GM18508 (cell line): ENCODE measurements at regions not wholly inside any gene's neighbourhood (a gene's known extent, or its start where the extent isn't known, plus 50 kb on each side); places are given as distances from the start of the nearest gene placed in this dataset.

Experiments
- ATAC-seq: cut with Tn5 transposase; IDR thresholded peaks from one replicate; pipeline ENCODE4 v1.9.1; 2021; ENCODE audit warnings: moderate number of reproducible peaks; ENCODE audit not compliant: insufficient read depth, unreplicated experiment

DNA sequence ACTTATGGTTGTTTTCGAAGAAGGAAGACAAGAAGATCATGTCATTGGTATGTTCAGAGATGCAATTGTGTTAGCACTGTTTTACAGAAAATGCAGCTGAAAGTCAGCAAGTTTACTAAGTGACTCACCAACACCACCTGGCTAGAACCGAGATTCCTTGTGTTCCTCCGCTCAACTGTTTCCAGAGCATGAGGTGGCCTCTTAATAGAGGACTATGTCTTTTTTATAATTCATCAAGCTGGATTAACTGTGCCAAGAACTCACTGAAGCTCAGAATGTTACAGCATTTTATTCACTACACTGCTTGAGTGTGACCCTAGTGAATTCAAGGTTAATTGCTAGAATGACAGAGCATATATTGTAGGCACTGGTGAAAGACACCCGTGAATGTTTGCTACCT is 1573.5 kb upstream of the TENM3 start:
- no peak for ATAC-seq

DNA sequence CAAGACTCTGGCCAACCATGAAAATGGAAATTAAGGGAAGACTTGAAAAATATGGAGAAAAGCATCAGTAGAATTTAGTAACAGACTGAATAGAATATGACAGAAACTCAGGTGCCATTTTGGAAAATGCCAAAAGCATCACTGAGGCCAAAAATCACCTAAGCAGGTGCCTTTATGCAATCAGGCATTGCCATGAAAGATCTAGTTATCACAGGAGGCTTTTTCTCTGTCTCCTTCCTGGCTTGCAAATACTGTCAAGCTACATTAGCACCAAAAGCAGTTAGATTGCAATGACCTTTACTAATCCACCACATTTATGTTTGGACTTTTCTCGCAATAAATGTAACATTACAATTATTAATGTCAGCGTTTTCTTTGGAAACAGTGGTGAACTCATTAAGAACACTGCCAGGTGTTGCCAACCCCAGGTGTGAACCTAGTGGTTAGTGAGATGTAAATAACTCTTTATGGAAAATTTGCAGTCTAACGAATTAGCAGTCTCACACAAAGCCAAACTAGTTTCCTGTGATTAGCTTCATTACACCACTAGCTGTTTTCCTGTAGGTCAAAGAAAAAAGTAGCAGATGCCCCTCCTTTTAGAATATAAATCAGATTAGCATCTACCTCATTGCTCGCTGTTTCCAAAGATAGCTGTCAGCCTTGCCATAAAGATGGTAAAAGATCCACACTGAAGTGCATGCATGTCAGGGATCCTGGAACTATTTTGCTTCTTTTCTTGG is 1568.4 kb upstream of the TENM3 start:
- no peak for ATAC-seq

DNA sequence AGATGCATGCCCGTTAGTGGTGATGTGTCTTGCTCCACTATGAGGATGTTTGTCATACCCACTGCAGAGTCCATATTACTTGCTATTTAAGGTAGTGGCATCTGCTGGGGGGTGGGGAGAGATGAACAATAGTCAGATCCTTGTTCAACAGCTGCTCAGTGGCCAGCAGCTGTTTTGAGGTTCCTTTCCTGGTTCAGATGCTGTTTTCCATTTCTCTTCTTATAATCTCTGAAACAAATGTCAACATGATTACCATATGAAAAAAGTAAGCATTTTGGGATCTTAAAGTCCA is 1567.9 kb upstream of the TENM3 start:
- ATAC-seq, result no peak

DNA sequence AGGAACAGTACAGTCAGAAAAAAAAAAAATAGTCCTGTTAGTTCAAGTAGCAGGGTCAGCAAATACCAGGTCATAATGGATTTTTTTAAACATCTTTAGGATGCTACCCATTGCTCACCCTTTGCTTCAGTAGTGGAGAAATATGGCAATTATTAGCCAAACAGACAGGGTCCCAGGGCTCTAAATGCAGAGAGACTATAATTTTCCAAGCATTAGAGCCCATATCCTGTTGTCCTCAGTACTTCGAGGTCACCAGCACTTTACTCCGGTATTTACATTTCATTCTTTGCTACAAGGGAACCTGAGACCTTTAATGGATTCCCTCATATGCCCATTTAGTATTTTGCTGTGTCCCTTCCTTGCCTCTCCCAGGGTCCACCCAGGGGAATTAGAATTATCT is 1562.9 kb upstream of the TENM3 start:
- no peak for ATAC-seq

DNA sequence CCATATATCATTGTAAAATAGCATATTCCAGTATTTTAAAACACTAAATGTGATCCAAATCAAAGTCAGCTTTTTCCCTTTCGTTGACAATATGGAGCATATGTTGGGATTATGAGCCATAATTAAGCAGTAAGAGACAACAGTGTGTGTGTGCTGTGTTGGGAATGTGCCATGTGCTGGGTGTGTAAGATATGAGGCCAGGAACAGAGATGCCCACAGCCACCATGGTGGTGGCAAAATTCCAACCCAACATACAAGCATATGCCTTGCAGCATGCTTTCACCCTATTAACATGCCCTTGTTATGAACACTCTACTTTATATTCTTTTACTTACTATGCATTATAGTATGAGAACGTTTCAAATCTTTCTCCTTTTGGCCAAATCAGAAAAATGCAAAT is 1560.4 kb upstream of the TENM3 start:
- ATAC-seq, result no peak

DNA sequence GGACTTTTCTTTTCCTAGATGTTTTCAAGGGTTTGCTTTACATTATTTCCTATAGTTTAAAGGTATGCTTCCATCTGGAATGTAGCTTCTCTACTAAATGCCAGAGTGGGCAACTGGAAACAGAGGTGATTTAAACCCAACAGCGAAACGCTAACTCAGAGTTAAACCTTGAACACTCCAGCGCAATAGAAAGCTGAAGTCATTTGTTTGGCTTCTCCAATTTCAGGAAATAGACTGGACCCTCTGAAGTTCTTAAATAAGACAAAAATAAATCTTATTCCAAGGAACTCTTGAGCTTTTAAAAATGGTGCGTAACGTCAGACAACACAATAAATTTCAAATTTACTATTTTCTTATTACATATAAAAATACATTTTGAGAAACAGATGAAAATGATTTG is 1560.0 kb upstream of the TENM3 start:
- ATAC-seq, result no peak

DNA sequence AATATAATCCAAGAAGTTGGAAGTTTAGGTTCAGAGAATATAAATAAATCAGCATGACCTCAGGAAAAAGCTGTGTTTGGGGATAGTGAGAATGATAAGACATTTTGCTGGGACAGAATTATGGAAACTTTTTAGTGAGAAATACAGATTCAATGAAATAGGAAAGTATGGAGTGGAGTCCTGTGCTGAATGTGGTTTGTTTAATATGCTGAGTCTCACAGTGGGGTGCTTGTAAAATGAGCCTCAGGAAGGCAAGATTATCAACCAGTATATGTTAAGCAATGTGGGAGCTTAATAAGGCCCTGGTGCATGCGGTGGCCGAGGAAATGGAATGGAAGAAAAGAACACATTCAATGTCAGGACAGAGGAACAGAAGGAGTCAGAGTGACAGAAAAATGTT is 1554.7 kb upstream of the TENM3 start:
- no peak for ATAC-seq

DNA sequence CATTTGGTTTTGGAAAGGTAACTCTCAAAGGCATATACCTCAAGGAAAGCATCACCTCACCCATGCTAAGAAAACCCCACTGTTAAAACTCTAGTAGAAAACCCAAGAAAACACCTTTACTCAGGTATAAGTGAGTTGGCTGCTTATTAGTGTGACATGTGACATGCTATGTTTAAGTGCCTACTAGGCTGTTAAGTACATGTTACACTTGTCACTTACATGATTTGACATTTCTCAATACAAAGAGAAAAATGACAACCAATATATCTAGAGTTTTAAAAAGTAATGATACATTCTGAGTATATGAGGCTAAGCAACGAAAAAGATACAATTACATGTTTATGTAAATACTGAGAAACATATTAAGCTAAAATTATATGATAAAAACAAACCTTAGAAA is 1548.3 kb upstream of the TENM3 start:
- no peak for ATAC-seq

DNA sequence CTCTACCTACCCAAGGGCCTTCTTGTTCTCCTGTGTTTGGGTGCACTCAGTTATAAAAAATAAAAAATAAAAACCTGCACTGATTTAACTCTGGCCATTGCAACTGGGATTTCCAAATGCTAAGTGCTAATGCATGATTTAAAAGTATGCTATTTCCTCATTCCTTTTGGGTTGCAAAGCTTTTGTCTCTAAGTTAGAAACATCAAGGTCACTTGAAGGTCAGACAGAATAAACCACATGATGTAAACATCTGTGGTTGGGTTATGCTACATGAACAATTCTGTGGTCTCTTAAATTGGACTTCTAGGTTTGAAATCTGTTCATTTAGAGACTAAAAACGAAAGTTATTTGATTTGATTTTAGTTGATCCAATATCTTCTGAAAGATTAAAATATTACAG is 1547.4 kb upstream of the TENM3 start:
- no peak for ATAC-seq

DNA sequence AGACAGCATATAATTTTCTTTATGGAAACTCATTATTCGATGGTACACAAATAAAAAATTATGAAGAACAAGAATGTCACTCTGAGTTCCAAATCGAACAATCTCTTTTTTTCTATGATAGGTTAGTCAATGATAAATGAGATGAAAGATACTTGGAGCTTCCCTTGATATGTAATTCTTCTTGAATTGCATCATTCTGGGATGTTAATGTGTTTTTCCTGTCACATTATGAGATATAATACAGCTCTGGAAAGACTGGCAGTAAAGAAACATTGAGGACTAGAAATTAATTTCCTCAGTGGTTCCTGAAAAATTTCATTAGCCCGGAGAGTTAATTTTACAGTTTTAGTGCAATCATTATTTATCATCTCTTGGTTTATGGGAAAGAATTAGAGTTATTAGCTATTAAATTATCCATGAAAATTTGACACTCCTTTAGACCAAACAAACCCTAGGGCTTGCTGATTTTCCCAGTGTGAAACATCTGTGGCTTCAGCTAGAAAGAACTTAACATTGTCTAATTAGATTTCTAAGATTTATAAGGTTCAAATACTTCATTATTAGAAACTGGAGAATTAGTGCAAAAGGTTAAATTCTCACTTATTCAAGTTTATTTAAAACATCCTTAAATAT is 1546.6 kb upstream of the TENM3 start:
- ATAC-seq, result no peak

DNA sequence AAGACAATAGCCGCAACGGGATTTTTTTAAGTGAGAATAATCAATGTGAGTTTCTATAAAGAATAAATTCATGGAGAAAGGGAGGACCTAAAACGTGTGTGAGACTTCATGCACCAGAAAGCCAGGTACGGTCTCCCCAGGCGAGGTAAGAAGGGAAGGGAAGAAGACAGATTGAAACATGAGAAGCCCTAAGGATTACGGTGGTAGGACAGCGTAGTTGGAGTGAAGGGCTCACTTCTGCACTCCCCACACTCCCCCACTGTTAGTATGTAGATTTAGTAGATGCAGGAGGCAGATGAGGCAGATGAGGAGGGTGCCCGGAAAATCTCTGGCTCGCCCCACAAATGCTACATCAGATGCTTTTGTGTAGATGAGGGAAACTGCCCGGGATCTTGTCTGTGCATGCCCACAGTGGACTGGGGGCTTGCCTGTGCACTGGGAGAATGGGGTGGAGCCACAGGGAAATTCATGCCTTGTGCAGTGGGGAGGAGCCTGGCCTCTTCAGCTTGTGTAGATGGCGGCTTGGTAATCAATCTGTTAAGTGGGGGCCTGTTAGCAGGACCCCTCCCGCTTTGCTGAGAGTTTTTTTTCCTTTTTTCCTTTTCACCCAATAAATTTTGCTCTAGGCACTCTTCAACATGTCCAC is 1544.5 kb upstream of the TENM3 start:
- ATAC-seq, result no peak

DNA sequence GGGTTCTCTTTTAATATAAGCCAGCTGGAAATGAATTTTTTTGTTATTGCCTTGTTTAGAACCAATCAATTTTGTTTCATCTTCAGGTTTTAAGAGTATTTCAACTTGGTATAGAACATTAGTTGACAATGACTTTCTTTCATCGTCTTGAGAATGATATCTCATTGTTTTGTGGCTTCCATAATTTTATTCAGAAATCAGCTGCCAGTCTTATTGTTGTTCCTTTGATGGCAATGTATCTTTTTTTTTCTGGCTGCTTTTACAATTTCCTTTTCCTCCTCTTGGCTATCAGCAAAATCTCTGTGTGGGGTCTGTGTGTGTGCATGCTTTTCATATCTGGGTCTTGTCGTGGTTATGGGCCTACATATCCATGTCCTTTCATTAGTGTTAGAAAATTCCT is 1536.4 kb upstream of the TENM3 start:
- ATAC-seq, result no peak

DNA sequence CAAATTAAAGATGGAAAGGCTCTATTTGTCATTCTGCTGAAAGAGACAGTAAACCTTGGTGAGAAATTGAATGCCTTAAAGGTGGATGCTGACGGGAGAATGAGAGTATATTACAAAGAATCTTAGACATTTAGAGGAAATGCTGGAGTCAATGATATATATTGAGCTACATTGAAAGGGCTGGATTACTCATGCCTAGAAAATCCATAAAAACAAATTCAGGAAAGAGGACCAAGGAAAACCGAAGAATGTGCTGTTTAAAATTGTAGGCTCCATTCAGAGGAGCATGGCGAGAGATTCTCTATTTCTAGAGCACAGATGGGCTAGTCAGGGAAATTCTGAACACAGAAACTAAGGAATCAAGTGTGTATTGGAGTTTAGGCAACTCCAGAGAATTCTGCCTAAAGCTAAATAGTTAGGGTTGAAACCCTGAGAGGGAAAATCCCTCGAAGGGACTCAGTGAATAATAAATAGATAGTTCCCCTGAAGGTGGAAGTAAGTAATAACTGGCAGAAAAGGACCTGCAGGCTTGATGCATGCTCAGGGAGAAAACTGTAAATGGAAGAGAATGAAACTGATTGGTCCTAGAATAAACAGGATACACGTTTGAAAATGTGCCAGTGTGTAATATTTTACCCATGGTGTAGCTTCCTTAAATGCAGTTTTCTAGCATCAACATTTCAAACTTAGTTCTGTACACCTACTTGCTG is 1532.4 kb upstream of the TENM3 start:
- no peak for ATAC-seq

DNA sequence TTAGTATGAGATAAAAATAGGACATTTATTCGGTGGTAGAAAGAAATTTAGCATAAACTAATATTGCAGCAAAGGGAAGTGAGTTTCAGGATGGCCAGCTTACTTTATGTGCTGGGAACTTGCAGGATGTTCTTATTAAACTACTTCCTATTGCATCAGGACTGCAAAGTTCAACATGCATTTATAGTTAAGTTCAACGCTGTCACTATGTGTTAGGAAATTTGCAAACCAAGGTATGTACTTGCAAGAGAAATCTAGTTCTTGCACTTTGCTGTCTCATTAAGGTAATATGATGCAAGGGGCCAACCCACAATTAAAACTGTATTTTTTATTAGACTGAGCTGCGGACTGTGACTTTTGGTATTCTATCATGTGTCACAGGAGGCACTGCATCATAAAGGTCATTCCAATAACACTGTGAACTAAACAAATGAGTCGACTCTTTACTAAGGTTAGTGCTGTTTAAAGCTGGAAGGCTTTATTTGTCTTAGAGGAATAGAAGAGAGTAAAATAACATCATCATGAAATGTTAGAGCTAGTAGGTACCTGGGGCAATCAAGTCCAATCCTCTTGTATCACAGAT is 1525.7 kb upstream of the TENM3 start:
- no peak for ATAC-seq

DNA sequence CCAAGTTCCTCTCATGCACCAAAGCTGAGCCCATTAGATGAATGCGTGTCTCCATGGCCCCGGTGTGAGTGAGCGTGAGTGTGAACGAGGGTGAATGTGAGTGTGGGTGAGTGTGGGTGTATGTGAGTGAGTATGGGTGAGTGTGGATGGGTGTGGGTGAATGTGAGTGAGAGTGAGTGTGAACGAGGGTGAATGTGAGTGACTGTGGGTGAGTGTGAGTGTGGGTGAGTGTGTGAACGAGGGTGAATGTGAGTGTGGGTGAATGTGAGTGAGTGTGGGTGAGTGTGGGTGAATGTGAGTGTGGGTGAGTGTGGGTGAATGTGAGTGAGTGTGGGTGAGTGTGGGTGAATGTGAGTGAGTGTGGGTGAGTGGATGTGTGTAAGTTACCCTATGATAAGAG is 1521.8 kb upstream of the TENM3 start:
- ATAC-seq, result no peak

DNA sequence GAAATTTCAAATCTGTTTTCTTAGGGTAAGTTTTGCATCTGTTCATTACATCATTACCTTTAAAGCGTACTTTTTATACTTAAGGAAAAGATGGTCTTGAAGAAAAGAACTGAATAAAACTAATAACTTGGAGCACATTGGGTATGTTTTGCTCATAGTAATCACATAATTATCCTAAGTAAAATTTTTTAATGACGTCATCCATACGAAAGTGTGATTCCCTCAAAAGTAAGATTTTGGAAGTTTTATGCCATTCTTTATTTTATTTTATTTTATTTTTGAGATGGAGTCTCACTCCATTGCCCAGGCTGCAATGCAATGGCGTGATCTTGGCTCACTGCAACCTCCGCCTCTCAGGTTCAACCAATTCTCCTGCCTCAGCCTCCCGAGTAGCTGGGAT is 1516.6 kb upstream of the TENM3 start:
- no peak for ATAC-seq

DNA sequence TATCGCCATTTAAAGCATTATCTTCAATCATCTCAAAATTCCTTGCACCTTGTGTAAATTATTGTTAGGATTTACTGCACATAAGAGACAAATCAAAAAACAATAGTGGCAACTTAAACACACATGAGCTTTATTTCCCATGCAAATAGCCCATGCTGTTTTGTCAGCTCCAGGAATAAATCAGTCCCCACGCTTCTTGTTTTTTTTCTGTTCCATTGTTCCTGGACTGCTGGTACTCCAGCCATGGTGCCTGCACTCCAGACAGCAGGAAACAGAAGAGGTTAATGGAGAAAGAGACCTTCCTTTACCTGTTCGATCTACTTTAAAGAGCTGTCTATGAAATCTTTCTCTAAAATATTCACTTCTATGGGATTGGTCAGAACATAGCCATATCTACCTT is 1515.7 kb upstream of the TENM3 start:
- no peak for ATAC-seq

DNA sequence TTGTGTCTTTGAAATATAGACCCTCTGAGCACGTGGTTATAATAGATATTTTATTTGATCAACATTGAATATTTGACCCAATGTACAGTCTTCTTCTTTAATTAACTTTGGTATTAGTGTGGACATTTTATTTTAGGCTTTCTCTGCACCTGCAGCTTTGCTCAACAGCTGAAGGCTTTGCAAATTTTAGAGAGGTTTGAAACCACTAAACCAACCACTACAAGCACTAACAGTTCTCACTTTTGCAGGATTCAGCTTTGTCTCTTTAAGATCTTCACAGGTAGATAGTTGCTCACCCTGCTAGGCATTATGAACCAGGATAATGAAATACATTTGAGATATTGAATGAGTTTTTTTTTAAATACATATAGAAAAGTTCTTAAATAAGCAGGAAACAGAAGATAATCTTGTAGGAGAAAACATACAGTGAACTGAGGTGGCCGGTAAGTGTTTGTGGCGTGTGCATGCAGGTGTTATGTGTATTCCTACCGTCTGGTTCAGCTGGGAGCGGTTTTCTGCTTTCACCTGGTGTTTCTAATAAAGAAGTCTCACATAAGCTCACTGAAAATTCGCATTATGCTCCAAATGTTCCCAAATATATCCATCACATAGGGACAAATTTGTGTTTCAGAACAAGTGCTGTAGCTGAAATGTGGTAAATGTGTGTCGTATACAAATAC is 1508.3 kb upstream of the TENM3 start:
- ATAC-seq, result no peak

DNA sequence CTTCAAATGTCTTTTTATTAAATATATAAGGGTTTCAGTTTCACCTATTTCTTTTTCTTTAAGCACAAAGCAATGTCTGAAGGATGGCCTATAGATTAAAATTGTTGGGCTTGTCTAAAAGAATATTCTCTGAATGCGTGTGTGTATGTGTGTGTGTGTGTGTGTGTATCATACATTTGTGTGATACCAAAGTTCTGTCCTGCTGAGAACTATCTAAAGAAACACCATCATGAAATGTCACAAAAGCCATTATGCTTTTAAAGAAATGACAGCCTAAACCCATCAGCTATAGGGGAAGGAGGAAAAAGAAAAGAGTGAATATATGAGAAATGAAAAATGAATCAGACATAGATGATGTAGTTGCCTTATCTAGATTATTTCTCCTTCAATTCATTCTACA is 1501.5 kb upstream of the TENM3 start:
- ATAC-seq, result no peak

DNA sequence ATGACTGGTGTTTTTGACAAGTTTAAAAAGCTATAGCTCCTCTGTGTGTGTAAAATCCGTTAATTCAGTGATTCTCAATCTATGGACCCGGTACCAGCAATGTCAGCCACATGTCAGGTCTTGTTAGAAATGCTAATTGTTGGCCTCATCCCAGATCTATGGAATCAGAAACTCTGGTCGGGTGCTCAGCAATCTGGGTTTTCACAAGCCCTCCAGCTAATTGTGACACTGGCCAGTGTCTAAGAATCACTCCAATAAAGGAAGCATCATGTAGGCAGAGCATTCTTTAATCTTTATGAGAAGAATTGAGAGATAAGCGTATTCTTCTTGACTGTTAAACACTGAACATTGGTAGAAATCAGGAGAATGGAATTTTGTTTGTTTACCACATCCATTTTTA is 1498.2 kb upstream of the TENM3 start:
- no peak for ATAC-seq

DNA sequence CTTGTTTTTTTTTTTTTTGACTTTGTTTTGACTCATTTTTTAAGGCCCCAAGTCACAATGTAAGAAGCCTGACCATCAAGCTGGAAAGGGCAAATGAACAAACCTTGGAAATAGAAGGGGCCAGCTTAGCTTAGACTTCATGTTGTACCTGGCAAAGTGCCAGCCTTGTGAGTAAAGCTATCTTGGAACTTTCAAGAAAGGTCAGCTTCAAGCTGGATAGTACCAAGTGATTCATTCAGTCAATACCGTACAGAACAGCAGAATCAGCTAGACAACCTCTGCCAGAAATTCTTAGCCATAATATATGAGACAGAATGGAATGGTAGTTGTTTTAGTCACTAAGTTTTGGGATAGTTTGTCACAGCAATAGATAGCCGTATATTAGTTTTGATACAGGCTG is 1492.2 kb upstream of the TENM3 start:
- no peak for ATAC-seq
